Prostate gland (tissue), 2 donors: ENCODE measurements at regions not wholly inside any gene's neighbourhood (a gene's known extent, or its start where the extent isn't known, plus 50 kb on each side); places are given as distances from the start of the nearest gene placed in this dataset.

ENCODE experiments used
- CTCF ChIP-seq, 4 experiments: fragments of 200-600 bp in 2 of 4; fragments of 450-650 bp in 2 of 4; sonication (generic) in 2 of 4; IDR thresholded peaks; 1 replicate in 3 of 4; 2 replicates in 1 of 4; pipeline ENCODE4 v1.5.1; 2016 to 2019; ENCODE audit warnings: antibody characterized with exemption in 4 of 4, mild to moderate bottlenecking in 2 of 4, moderate library complexity in 2 of 4
- POLR2A ChIP-seq: fragments of 450-650 bp; IDR thresholded peaks from one replicate; pipeline ENCODE4 v1.6.1; 2016; ENCODE audit warnings: antibody characterized with exemption, mild to moderate bottlenecking

GRCh38 chr4:41880022-41880837 lies 55.0 kb upstream of the TMEM33 start:
- no peak for TF ChIP-seq POLR2A
- TF ChIP-seq CTCF (IDR thresholded peaks at IDR 0.05) = no peak
